NCI-H1930 (cell line): ENCODE measurements at regions not wholly inside any gene's neighbourhood (a gene's known extent, or its start where the extent isn't known, plus 50 kb on each side); places are given as distances from the start of the nearest gene placed in this dataset.
"Not testable (repeated sequence)": the region's sequence is repeated elsewhere in the genome, so short reads cannot be mapped to it uniquely, and the experiment has no call there.

Experiments used
- DNase-seq, 2 experiments: peaks; one replicate each; lab custom pipeline; 2025; lab: John Stamatoyannopoulos, UW

DNA sequence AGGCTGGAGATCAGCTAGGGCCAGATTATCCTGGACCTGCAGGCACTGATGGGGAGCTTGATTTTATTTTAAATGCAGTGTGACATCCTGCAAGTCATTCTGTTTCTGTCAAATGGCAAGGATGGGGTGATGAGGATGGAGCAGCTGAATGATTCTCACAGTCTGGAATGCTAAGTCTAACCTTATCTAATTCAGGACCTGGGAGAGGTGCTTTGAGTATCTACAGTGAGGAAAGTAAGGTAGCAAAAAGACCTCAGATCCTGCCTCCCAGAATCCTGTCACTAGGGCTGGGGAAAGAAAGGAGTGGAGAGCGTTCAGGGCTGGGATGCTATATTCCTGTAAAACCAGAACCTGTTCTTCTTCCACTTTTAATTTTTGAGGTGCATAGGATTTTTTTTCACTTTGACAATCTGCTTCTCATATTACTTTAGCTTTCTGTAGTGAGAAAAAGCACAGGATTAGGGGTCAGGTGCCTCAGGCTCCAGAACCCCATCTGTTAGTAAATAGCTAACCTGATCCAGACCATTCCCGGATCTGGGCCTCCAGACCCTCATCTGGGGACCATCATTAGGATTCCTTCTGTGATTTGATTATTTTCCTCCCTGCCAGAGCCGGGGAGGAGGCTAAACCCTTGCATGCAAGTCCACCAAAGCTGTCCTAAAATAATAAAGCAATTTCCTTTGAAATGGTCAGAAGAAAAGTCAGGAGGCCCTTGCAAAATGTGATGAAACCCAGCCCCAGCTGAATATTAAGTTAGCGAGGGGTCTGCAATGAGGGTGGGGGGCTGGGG is 54.7 kb downstream of the ASCL1 start:
- no peak for DNase-seq

DNA sequence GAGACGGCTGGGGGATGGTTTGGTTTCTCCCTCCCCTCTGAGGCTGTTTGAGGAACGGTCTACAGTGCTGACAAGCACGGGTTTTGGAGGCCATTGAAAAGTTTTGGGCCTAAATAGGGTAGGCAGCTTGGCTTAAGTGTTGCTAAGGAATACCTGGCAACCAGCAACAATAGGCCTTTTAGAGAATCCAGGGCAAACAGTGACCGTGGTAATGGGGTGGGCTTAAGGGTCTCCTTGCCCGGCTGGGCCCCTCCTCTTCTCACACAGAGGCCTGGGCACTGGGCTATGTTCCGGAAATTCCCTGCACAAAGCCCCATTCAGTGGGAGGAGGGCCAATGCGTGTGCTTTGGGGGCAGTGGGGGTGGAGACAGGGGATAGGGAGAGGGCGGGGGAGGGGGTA is 55.4 kb downstream of the ASCL1 start:
- no peak for DNase-seq

- no peak for DNase-seq
These were observed 56.3 kb downstream of the ASCL1 start for GRCh38 chr12:103013741-103014300.

GRCh38 chr12:103016381-103016780 is 58.9 kb downstream of the ASCL1 start:
- no peak for DNase-seq

GRCh38 chr12:103020839-103021238 is 63.4 kb downstream of the ASCL1 start:
- DNase-seq, result no peak

DNA sequence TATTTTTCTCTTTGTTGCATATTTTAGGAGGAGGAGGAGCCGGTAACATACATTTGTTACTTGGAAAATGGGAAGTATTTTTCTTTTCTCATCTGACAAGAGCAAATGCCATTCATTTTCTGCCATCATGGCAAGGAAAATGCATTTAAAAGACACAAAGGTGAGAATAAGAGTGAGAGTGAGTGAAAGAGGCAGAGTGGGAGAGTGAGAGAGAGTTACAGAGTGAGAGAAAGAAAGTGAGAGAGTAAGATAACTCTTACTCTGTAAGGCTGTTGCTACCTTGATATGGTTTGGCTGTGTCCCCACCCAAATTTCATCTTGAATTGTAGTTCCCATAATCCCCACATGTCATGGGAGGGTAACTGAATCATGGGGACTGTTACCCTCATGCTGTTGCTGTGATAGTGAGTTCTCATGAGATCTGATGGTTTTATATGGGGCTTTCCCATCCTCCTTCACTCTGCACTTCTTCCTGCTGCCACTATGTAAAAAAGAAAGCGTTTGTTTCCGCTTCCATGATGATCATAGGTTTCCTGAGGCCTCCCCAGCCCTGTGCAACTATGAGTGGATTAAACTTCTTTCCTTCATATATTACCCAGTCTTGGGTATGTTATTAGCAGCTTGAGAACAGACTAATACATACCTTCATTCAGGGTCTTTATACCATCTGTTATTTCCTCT is 64.2 kb downstream of the ASCL1 start:
- no peak for DNase-seq

- DNase-seq, result no peak
These were observed 67.2 kb downstream of the ASCL1 start for GRCh38 chr12:103024650-103025049.

- DNase-seq, result not testable (repeated sequence)
These were observed 69.2 kb downstream of the ASCL1 start for GRCh38 chr12:103026643-103027042.

DNA sequence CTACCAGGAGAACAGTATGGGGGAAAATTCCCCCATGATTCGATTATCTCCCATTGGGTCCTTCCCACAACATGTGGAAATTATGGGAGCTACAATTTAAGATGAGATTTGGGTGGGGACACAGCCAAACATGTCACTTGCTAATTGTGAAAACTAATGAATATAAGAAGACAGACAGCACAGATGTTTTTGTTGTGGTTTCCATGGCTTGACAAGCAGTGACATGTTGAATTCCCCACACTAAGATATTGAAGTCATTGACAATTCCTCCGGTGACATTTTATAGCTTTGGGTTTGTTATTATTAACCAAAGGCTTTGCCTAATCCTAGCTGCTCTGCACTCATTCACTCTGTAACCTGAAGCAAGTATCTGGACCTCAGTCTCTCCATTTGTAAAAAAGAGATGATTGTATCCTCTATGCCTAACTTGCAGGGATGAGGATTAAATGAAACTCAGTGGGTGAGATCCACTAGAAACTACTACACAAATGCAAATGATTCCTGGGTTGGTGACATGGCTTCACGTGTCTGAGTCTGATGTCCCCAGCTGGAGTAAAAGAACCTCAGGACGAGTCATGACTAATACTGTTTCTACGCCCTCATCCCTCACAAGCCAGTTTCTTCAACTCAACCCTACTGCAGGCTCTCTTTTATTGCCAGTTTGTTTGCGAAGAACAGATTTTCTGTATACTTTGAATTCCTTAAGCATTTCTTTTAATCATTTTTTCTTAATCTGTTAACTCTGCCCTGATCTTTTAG is 71.6 kb downstream of the ASCL1 start:
- no peak for DNase-seq

- no peak for DNase-seq
These were observed 79.2 kb downstream of the ASCL1 start for GRCh38 chr12:103036581-103037214.

DNA sequence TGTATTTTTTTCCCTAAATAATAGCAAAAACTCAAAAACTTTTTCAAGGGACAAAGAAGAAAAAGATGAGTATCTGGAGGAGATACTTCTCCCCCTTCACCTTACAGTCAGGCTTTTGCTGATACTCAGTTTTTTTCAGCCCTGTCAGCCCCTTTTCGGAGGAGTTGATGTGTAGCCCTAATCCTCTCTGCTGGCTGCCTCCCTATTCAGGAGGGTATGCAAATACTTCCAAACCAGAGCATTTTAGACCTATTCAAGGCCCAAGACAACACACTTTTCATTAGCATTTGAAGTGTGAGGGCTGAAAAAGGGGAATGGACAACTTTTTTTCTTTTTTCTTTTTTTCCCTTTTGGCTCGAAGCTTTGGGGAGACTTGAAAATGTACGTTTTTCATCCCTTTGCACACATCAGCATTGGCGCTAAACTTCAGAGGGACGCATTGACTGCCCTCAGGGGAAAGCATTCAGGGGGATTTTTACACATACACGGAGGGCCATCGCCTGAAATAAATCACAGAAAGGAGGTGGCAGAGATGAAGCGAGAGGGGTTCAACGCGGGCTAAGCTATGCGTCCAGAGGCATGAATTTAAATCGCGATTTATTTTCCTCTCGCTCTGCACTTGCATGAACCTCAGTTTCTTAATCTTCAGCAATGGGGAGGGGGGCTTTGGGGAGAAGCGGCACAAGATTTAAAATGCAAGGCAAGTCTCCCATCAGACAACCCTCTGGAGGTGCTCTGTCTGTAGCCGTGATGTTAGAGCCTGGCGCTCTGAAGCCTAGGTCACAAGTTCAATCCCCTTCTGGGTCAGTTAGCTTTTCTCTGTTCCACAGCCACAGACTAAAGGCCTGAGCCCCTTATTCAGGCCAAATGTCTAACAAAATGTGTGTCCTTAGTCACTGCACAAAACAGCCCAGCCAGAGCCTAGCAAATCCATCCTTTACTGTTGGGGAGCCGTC is 86.3 kb downstream of the ASCL1 start:
- no peak for DNase-seq

- no peak for DNase-seq
These were observed 88.7 kb downstream of the ASCL1 start for GRCh38 chr12:103046154-103046553.

GRCh38 chr12:103050273-103050672 is 92.8 kb downstream of the ASCL1 start:
- no peak for DNase-seq

DNA sequence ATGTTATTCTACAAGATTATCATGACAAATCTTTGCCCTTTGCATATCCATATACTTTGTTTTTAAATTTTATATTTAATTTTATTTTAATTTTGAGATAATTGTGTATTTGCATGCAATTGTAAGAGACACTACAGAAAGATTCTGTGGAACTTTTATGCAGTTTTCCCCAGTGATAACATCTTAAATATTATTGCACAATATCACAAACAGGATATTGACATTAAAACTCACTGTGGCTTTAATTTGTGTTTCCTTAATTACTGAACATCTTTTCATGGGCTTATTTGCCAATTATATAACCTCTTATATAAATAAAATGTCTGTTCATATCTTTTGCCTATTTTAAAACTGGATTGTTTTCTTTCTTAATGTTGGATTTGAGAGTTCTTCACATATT is 95.6 kb downstream of the ASCL1 start:
- DNase-seq, result no peak

DNA sequence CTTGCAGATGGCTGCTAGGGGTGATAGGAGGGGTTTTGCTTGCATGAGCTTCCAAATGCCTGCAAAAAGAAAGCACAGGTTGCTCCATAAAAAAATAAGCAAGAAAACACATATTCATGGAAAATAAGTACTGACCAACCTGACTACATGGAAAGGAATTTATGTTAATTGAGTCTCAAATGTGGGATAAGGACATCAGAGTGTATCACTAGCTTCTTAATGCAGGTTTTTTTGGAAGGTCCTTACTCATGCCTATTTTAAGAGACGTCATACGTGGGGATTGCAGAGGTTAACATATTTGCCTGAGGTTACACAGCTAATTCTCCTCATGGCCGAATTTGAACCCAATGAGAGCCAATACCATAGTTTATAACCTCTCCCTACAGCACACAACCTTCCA is 116.2 kb downstream of the ASCL1 start:
- no peak for DNase-seq

DNA sequence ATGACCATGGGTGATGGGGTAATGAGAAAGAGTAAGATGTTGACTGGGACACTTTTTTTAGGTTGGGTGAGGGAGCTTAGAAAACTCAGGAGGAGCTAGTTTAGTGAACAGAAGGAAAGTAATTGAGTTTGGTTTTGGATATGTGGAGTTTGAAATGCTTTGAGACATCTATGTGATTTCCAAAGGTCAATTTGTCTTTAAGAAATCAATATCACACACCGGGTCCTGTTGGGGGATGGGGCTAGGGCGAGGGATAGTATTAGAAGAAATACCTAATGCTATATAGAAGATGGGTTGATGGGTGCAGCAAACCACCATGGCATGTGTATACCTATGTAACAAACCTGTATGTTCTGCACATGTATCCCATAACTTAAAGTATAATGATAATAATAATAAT is 118.4 kb downstream of the ASCL1 start:
- no peak for DNase-seq

- no peak for DNase-seq
These were observed 119.8 kb downstream of the ASCL1 start for GRCh38 chr12:103077108-103077773.

GRCh38 chr12:103085541-103085940 is 128.1 kb downstream of the ASCL1 start:
- DNase-seq, result peak; percentile 46 to 80

DNA sequence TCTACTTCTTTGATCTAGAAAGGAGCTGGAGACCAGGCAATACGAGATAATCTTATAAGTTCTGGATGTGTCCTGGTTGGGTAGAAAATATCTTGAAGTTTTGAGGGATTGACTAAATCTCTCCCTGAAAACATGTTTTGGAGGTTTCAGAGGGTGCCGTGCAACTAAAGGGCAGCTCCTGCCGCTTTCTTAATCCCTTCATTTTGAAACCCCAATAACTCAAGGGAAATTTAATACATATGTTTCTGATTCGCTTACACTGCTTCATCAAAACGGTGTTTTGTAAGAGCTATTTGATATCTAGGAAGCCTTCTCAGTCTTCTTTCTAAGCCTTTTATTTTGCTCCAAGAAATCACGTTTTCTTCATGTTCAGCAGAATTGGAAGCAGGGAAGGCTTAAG is 129.0 kb downstream of the ASCL1 start:
- DNase-seq, result no peak

GRCh38 chr12:103093499-103094106 is 136.1 kb downstream of the ASCL1 start:
- DNase-seq, result no peak
